HG03442 (cell line): ENCODE measurements at regions not wholly inside any gene's neighbourhood (a gene's known extent, or its start where the extent isn't known, plus 50 kb on each side); places are given as distances from the start of the nearest gene placed in this dataset.
"Not testable (repeated sequence)": the region's sequence is repeated elsewhere in the genome, so short reads cannot be mapped to it uniquely, and the experiment has no call there.

ENCODE experiments used
- ATAC-seq: cut with Tn5 transposase; IDR thresholded peaks from one replicate; pipeline ENCODE4 v1.9.1; 2021; ENCODE audit warnings: mild to moderate bottlenecking, moderate library complexity; ENCODE audit not compliant: unreplicated experiment

GRCh38 chr9:28410411-28410810, 837.1 kb upstream of the C9orf72 start:
- no peak for ATAC-seq

GRCh38 chr9:28413471-28413870, 840.2 kb upstream of the C9orf72 start:
- no peak for ATAC-seq

GRCh38 chr9:28423255-28423654, 850.0 kb upstream of the C9orf72 start:
- no peak for ATAC-seq

GRCh38 chr9:28435456-28435855, 862.2 kb upstream of the C9orf72 start:
- no peak for ATAC-seq

- ATAC-seq = no peak
Observed at GRCh38 chr9:28439688-28440087, 866.4 kb upstream of the C9orf72 start.

DNA sequence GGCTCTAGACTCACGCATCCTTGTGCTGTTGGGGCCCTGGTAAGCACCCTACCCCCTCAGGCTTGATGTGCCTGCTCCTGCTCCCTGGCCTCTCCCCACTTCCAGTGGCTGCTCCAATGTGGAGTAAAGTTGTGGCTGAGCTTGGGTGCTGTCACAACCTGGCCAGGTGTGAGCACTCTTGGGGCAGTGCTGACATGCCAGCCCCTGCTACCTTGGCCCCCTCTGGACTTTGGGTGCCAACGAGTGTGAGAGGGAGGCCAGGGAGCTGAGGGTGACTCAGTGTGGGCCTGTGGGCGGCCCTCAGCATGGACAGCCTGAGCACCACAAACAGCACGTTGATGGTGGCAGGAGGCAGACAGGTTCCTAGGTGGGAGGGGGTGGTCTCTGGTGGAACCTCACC, 870.2 kb upstream of the C9orf72 start:
- ATAC-seq = no peak

DNA sequence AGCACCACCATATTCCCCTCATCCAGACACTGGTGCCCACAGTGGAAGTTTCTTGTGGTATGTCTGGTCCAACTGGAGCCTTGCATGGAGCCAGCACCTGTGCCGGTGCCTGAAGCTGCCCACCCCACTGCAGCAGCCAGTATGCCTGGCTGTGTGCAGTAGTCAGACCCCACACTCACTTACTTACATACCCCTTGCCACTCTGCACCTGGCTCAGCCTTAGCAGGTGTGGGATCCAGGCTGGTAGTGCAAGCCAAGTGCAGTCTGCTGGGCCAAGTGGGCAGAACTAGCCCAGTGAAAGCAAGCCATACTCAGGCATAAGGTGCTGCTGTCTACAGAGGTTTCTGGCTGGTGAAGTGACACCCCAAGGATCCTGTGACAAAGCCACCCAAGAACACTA, 871.4 kb upstream of the C9orf72 start:
- ATAC-seq = no peak

DNA sequence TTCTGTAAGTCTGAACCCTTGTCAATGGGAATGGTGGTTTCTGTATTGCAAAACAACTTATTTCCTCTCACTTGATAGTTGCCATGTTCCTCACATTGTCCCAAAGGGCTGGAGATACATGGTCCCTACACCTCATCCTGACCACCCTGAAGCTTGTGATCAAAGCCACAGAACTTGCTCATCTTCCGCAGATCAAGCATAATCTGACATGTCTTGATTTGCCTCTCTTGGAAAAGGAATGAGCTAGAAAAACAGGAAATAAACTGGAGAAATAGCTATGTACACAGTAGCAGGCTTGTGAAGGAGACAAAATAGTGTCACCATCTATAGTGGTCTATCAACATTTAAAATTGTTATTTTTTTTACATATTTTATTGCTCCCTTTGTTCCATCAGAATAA, 871.9 kb upstream of the C9orf72 start:
- ATAC-seq = no peak

GRCh38 chr9:28453918-28454317, 880.6 kb upstream of the C9orf72 start:
- ATAC-seq = no peak

- ATAC-seq = no peak
Observed at GRCh38 chr9:28456861-28457260, 883.6 kb upstream of the C9orf72 start.

GRCh38 chr9:28464481-28465216, 891.4 kb upstream of the C9orf72 start:
- ATAC-seq = no peak

GRCh38 chr9:28471261-28471660, 898.0 kb upstream of the C9orf72 start:
- no peak for ATAC-seq

- ATAC-seq = no peak
Observed at GRCh38 chr9:28487561-28487960, 914.3 kb upstream of the C9orf72 start.

- no peak for ATAC-seq
Observed at GRCh38 chr9:28491121-28491520, 917.8 kb upstream of the C9orf72 start.

DNA sequence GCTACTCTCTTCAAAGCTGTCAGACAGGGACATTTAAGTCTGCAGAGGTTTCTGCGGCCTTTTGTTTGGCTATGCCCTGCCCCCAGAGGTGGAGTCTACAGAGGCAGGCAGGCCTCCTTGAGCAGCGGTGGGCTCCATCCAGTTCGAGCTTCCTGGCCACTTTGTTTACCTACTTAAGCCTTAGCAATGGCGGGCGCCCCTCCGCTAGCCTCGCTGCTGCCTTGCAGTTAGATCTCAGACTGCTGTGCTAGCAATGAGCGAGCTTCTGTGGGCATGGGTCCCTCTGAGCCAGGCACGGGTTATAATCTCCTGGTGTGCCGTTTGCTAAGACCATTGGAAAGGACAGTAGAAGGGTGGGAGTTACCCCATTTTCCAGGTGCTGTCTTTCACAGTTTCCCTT, 924.9 kb upstream of the C9orf72 start:
- ATAC-seq = not testable (repeated sequence)

GRCh38 chr9:28502189-28502588, 928.9 kb upstream of the C9orf72 start:
- ATAC-seq = no peak

DNA sequence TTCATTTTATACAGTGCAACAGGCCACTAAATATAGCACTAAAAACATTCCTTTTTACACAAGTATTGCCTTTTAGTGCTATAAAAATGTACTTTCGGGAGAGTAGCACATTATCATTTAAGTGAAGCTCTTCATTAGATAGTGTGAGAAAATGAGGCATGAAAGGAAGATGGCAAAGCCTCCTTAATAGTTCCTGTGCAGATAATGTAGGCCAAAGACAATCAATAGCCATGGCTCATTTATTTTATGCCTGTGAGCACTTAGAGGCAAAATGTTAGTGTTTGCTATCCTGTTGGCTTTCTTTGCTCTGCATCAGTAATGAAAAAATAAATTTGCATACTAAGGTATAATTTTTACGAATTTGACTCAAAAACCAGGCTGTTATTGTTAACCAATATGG, 929.5 kb upstream of the C9orf72 start:
- ATAC-seq = no peak

GRCh38 chr9:28503573-28503972, 930.3 kb upstream of the C9orf72 start:
- ATAC-seq = no peak

GRCh38 chr9:28518439-28518838, 945.2 kb upstream of the C9orf72 start:
- no peak for ATAC-seq

DNA sequence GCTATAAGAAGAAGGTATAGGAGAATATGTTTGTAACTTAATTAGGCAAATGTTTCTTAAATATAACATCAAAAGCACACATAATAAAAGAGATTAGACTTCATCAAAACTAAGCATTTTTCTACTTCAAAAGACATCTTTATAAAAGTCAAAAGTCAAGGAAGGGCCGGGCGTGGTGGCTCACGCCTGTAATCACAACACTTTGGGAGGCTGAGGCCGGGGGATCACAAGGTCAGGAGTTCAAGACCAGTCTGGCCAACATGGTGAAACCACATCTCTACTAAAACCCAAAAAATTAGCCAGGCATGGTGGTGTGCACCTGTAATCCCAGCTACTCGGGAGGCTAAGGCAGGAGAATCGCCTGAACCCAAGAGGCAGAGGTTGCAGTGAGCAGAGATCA, 951.0 kb upstream of the C9orf72 start:
- ATAC-seq = not testable (repeated sequence)

GRCh38 chr9:28528049-28528448, 954.8 kb upstream of the C9orf72 start:
- ATAC-seq = no peak

DNA sequence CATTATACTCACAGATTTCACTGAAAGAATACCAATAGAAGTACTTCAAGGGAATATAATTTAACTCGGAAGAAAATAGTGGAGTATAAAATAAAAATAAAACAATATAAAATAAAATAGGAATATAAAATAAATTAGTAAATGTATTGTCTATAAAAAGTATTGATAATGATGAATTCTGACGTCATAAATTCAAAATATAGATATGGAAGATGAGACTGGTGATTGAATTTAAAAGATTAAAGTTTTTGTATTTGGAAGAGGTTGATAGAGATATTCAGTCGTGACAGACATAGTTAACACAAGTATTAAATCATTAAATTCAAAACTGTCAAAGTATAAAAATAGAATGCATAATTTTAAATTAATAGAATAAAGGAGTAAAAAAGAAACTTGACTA, 964.9 kb upstream of the C9orf72 start:
- no peak for ATAC-seq

GRCh38 chr9:28539434-28540070, 966.3 kb upstream of the C9orf72 start:
- no peak for ATAC-seq
